NCI-H128 (cell line): ENCODE measurements at regions not wholly inside any gene's neighbourhood (a gene's known extent, or its start where the extent isn't known, plus 50 kb on each side); places are given as distances from the start of the nearest gene placed in this dataset.
A peak's percentile ranks its signal among the peaks of the same experiment; 100 is the strongest.

Source experiments
- DNase-seq: peaks from one replicate; lab custom pipeline; 2025; ENCODE audit not compliant: unreplicated experiment; lab: John Stamatoyannopoulos, UW

- DNase-seq, result peak; percentile 51
These were observed 64.4 kb upstream of the TM9SF2 start for GRCh38 chr13:99436686-99437416.

- DNase-seq, result no peak
These were observed 62.2 kb upstream of the TM9SF2 start for GRCh38 chr13:99439048-99439447.

GRCh38 chr13:99439850-99440604 is 61.2 kb upstream of the TM9SF2 start:
- no peak for DNase-seq

- peak; percentile 11 for DNase-seq
These were observed 58.9 kb upstream of the TM9SF2 start for GRCh38 chr13:99442273-99442895.

- no peak for DNase-seq
These were observed 55.0 kb upstream of the TM9SF2 start for GRCh38 chr13:99446242-99446641.

- no peak for DNase-seq
These were observed 52.7 kb upstream of the TM9SF2 start for GRCh38 chr13:99448546-99448945.

GRCh38 chr13:99450416-99450815 is 50.9 kb upstream of the TM9SF2 start:
- no peak for DNase-seq
